Thoracic aorta (tissue), 2 donors: ENCODE measurements at regions not wholly inside any gene's neighbourhood (a gene's known extent, or its start where the extent isn't known, plus 50 kb on each side); places are given as distances from the start of the nearest gene placed in this dataset.

Experiments
- ATAC-seq: fragments of 150-250 bp; one replicate; pipeline ENCODE4 v1.8.0; 2017; ENCODE audit warnings: low read depth; ENCODE audit not compliant: insufficient number of reproducible peaks, low FRiP score
- DNase-seq: peaks from one replicate; pipeline ENCODE4 v3.0.0-alpha.2; 2020; ENCODE audit warnings: low spot score
- H3K27ac ChIP-seq, 2 donors: fragments of 200-600 bp; sonication (generic); 1 replicate in 1 of 2; 2 replicates in 1 of 2; pipeline ENCODE4 v1.5.1; 2016; ENCODE audit warnings: mild to moderate bottlenecking in 2 of 2, moderate library complexity in 2 of 2
- H3K27me3 ChIP-seq: fragments of 200-600 bp; sonication (generic); replicated peaks from 2 replicates; pipeline ENCODE4 v1.6.0; 2016; ENCODE audit warnings: mild to moderate bottlenecking; ENCODE audit not compliant: insufficient read depth
- H3K36me3 ChIP-seq: fragments of 200-600 bp; sonication (generic); one replicate; pipeline ENCODE4 v1.5.1; 2016
- H3K4me1 ChIP-seq, 2 donors: fragments of 200-600 bp; sonication (generic); 1 replicate in 1 of 2; 2 replicates in 1 of 2; pipeline versions ENCODE4 v1.5.1 to v1.6.0; 2016; ENCODE audit warnings: low read depth in 2 of 2, mild to moderate bottlenecking in 1 of 2; ENCODE audit not compliant: control insufficient read depth in 1 of 2
- H3K4me3 ChIP-seq: fragments of 200-600 bp; sonication (generic); 2 replicates; pipeline ENCODE4 v1.5.1; 2016; ENCODE audit warnings: mild to moderate bottlenecking
- H3K9me3 ChIP-seq: fragments of 200-600 bp; sonication (generic); 2 replicates; pipeline ENCODE4 v1.5.1; 2016
- TF ChIP-seq, protein P1 (sequence below): fragments of 200-600 bp; sonication (generic); IDR thresholded peaks from one replicate; pipeline ENCODE4 v1.5.1; 2019; ENCODE audit warnings: antibody characterized with exemption

DNA sequence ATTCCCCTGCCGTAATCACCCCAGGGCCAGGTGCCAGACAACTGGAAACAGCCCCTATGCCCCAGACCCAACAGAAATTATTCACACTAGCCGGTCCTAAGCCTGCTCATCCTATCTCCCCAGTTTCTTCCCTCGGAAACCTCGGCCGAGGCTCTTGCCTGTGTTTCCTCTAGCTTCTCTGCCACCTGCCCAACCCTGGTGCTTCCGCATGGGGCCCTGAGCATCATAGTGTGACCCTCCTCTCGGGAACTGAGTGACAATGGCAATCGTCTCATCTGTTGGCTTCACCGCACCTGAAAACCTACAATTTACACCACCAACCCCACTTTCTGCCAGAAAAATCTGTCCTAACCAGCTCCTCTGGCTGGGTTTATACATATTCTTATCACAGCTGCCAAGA, 257.3 kb downstream of the SOD2 start:
- Histone ChIP-seq H3K9me3 (peaks cover 7% of the 10 kb centered on the region), H3K4me1 (no peaks in the 10 kb centered on the region), H3K36me3 (no peaks in the 10 kb centered on the region), H3K4me3 (no peak overlapping the region), H3K27ac (no peak overlapping the region), H3K27me3 (no peaks in the 10 kb centered on the region)
- TF ChIP-seq, protein P1, sequence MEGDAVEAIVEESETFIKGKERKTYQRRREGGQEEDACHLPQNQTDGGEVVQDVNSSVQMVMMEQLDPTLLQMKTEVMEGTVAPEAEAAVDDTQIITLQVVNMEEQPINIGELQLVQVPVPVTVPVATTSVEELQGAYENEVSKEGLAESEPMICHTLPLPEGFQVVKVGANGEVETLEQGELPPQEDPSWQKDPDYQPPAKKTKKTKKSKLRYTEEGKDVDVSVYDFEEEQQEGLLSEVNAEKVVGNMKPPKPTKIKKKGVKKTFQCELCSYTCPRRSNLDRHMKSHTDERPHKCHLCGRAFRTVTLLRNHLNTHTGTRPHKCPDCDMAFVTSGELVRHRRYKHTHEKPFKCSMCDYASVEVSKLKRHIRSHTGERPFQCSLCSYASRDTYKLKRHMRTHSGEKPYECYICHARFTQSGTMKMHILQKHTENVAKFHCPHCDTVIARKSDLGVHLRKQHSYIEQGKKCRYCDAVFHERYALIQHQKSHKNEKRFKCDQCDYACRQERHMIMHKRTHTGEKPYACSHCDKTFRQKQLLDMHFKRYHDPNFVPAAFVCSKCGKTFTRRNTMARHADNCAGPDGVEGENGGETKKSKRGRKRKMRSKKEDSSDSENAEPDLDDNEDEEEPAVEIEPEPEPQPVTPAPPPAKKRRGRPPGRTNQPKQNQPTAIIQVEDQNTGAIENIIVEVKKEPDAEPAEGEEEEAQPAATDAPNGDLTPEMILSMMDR, result no peak
- ATAC-seq (no peak), DNase-seq (no peak)

DNA sequence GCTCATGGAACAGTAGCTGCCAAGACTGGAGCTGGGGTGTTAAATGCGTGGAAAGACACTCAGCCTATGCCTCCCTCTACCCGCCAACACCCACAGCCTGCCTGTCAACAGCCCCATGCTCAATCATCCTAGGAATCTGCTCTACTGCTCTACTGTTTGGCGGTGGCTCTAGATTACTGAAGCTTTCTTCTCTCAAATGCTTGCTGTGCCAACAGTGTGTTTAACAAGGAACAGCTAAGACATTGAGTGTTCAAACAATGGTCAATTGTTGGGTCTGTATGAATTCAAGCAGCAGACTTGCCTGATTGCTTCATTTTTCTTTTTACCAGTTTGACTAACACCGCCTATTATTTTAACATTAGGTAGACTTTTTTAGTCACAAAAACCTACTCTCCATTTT, 258.6 kb downstream of the SOD2 start:
- Histone ChIP-seq H3K27ac (no peak overlapping the region), H3K4me3 (no peak overlapping the region), H3K27me3 (no peaks in the 10 kb centered on the region), H3K9me3 (peaks cover 7% of the 10 kb centered on the region), H3K4me1 (no peaks in the 10 kb centered on the region), H3K36me3 (no peaks in the 10 kb centered on the region)
- TF ChIP-seq, protein P1, result no peak
- ATAC-seq (no peak), DNase-seq (no peak)

DNA sequence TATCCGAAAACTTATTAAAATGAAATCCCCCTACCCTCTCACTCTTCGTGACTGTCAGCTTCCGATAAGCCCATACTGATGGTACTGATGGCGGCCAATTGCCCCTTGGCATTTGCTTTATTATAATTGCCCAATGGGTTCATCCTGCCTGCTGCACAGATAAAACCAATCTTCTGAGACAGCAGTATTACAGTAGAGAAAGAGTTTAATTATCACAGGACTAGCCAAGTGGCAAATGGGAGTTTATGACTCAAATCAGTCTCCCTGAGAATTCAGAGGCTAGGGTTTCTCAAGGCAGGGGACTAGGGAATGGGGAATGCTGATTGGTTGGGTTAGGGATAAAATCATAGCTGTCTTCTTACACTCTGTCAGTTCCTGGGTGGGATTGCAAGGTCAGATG, 259.5 kb downstream of the SOD2 start:
- Histone ChIP-seq H3K27ac (no peak overlapping the region), H3K4me1 (peaks cover 0 to 2% of the 10 kb centered on the region in 2 donors), H3K4me3 (no peak overlapping the region), H3K27me3 (no peaks in the 10 kb centered on the region), H3K9me3 (peaks cover 7% of the 10 kb centered on the region), H3K36me3 (no peaks in the 10 kb centered on the region)
- DNase-seq (no peak), ATAC-seq (no peak)
- TF ChIP-seq, protein P1, result no peak

DNA sequence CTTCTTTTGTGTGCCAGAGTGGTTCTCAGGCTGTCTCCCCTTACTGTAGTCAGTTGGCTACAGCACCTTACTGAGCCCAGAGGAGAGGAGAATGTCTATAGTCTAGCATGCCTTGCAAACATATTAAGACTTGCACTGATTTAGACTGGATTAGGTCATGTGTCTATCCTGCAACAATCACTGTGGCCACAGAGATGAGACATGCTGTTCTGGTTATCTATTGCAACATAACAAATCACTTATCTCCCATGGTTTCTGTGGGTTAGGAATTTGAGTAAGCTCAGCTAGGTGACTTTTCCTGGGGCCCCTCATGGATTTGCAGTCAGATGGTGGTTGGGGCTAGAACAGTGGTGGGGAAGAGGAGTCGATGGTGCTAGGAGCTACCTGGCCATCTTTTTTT, 261.3 kb downstream of the SOD2 start:
- H3K9me3 ChIP-seq, result peaks cover 7% of the 10 kb centered on the region
- H3K36me3 ChIP-seq, result no peaks in the 10 kb centered on the region
- H3K27ac ChIP-seq, result no peak overlapping the region
- no peak for DNase-seq
- H3K27me3 ChIP-seq, result no peaks in the 10 kb centered on the region
- TF ChIP-seq, protein P1, result no peak
- H3K4me1 ChIP-seq, result peaks cover 0 to 17% of the 10 kb centered on the region in 2 donors
- H3K4me3 ChIP-seq, result no peak overlapping the region
- no peak for ATAC-seq

DNA sequence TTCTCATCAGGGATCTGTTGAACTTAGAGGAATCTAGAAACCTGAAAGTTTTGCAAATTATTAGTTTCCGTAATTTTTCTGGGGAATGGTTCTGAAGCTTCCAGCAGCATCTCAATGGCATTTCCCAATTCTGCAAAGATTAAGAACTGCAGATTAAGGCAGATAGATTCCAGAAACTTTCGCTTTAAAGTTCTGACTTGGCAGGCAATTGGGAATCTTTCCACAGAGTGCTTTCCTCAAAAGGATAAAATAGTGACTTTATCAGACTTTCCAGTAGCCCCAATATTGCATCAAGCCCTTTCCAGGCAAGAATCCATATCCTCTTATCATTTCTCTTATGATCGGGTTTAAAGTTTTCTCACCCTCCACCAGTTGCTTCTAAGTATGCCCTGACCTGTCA, 261.1 kb downstream of the FNDC1 start:
- ATAC-seq (no peak), DNase-seq (no peak)
- Histone ChIP-seq H3K4me1 (peaks cover 0 to 17% of the 10 kb centered on the region in 2 donors), H3K4me3 (no peak overlapping the region), H3K27ac (no peak overlapping the region), H3K9me3 (peaks cover 7% of the 10 kb centered on the region), H3K36me3 (no peaks in the 10 kb centered on the region), H3K27me3 (no peaks in the 10 kb centered on the region)
- TF ChIP-seq, protein P1, result no peak
